H9 (cell line): ENCODE measurements at regions not wholly inside any gene's neighbourhood (a gene's known extent, or its start where the extent isn't known, plus 50 kb on each side); places are given as distances from the start of the nearest gene placed in this dataset.
A peak's percentile ranks its signal among the peaks of the same experiment; 100 is the strongest.

Source experiments
- DNase-seq: peaks from one replicate; pipeline ENCODE4 v3.0.0-alpha.2; 2017
- H2AFZ ChIP-seq: one replicate; pipeline ENCODE4 v1.6.1; 2013; ENCODE audit warnings: mild to moderate bottlenecking, low read length, control low read depth, moderate library complexity
- H2AK5ac ChIP-seq: 2 replicates; pipeline ENCODE4 v1.6.1; 2013; ENCODE audit warnings: low read length, control low read depth, mixed read lengths; ENCODE audit not compliant: insufficient read length
- H2BK120ac ChIP-seq: one replicate; pipeline ENCODE4 v1.6.1; 2013; ENCODE audit warnings: low read depth, mild to moderate bottlenecking, low read length, control low read depth, inconsistent platforms; ENCODE audit not compliant: poor library complexity, severe bottlenecking
- H2BK12ac ChIP-seq: 2 replicates; pipeline ENCODE4 v1.6.1; 2013; ENCODE audit warnings: low read length, control low read depth, mixed read lengths, low read depth; ENCODE audit not compliant: insufficient read length
- H2BK15ac ChIP-seq: 2 replicates; pipeline ENCODE4 v1.6.1; 2013; ENCODE audit warnings: low read depth, low read length, control low read depth
- H2BK20ac ChIP-seq: one replicate; pipeline ENCODE4 v1.6.1; 2013; ENCODE audit warnings: low read depth, mild to moderate bottlenecking, low read length, control low read depth, inconsistent platforms; ENCODE audit not compliant: poor library complexity, severe bottlenecking
- H2BK5ac ChIP-seq: 2 replicates; pipeline ENCODE4 v1.6.1; 2013; ENCODE audit warnings: low read length, control low read depth, mixed read lengths; ENCODE audit not compliant: insufficient read length
- H3K14ac ChIP-seq: 2 replicates; pipeline ENCODE4 v1.6.1; 2013; ENCODE audit warnings: low read length, control low read depth; ENCODE audit not compliant: insufficient read depth
- H3K18ac ChIP-seq: 2 replicates; pipeline ENCODE4 v1.6.1; 2013; ENCODE audit warnings: low read depth, mild to moderate bottlenecking, mixed read lengths, low read length, control low read depth; ENCODE audit not compliant: insufficient read length
- H3K23ac ChIP-seq: 2 replicates; pipeline ENCODE4 v1.6.1; 2013; ENCODE audit warnings: low read length, control low read depth, mixed read lengths, low read depth; ENCODE audit not compliant: insufficient read length
- H3K23me2 ChIP-seq: 2 replicates; pipeline ENCODE4 v1.6.1; 2013; ENCODE audit warnings: low read depth, mild to moderate bottlenecking, mixed read lengths, low read length, control low read depth; ENCODE audit not compliant: insufficient read length, poor library complexity, severe bottlenecking
- H3K27ac ChIP-seq: 2 replicates; pipeline ENCODE4 v1.5.1; 2013; ENCODE audit warnings: low read length, control low read depth, mixed read lengths, low read depth; ENCODE audit not compliant: insufficient read length
- H3K27me3 ChIP-seq: 2 replicates; pipeline ENCODE4 v1.6.1; 2013; ENCODE audit warnings: low read length, control low read depth, inconsistent platforms; ENCODE audit not compliant: insufficient read depth
- H3K4ac ChIP-seq: 2 replicates; pipeline ENCODE4 v1.6.1; 2013; ENCODE audit warnings: low read depth, mild to moderate bottlenecking, control low read depth, inconsistent platforms, low read length, moderate library complexity
- H3K4me1 ChIP-seq: 2 replicates; pipeline ENCODE4 v1.6.1; 2013; ENCODE audit warnings: low read length, control low read depth, inconsistent platforms; ENCODE audit not compliant: insufficient read depth
- H3K4me2 ChIP-seq: 2 replicates; pipeline ENCODE4 v1.6.1; 2013; ENCODE audit warnings: low read length, control low read depth, mixed read lengths; ENCODE audit not compliant: insufficient read length, insufficient read depth
- H3K56ac ChIP-seq: 2 replicates; pipeline ENCODE4 v1.6.1; 2013; ENCODE audit warnings: low read depth, mild to moderate bottlenecking, mixed read lengths, low read length, control low read depth; ENCODE audit not compliant: insufficient read length
- H3K79me1 ChIP-seq: 2 replicates; pipeline ENCODE4 v1.6.1; 2013; ENCODE audit warnings: low read depth, mild to moderate bottlenecking, moderate library complexity, low read length, control low read depth, inconsistent platforms; ENCODE audit not compliant: insufficient read depth, poor library complexity, severe bottlenecking
- H3K79me2 ChIP-seq: 2 replicates; pipeline ENCODE4 v1.6.1; 2013; ENCODE audit warnings: low read length, control low read depth, inconsistent platforms; ENCODE audit not compliant: insufficient read depth
- H3K9ac ChIP-seq: 2 replicates; pipeline ENCODE4 v1.6.1; 2013; ENCODE audit warnings: low read length, control low read depth, mixed read lengths; ENCODE audit not compliant: insufficient read length; ENCODE audit errors: extremely low read depth
- H3K9me3 ChIP-seq: one replicate; pipeline ENCODE4 v1.6.1; 2013; ENCODE audit warnings: low read depth, low read length, inconsistent platforms; ENCODE audit not compliant: control insufficient read depth
- H3T11ph ChIP-seq: one replicate; pipeline ENCODE4 v1.6.1; 2013; ENCODE audit warnings: mild to moderate bottlenecking, low read length, control low read depth, inconsistent platforms
- H4K20me1 ChIP-seq: one replicate; pipeline ENCODE4 v1.6.1; 2013; ENCODE audit not compliant: control insufficient read depth, insufficient read length, insufficient read depth
- H4K5ac ChIP-seq: 2 replicates; pipeline ENCODE4 v1.6.1; 2013; ENCODE audit warnings: low read depth, mild to moderate bottlenecking, mixed read lengths, low read length, control low read depth; ENCODE audit not compliant: insufficient read length
- H4K8ac ChIP-seq: replicated peaks from 2 replicates; pipeline ENCODE4 v1.6.1; 2013; ENCODE audit warnings: low read length, control low read depth, mixed read lengths, low read depth; ENCODE audit not compliant: insufficient read length
- H4K91ac ChIP-seq: 2 replicates; pipeline ENCODE4 v1.6.1; 2013; ENCODE audit warnings: low read depth, mild to moderate bottlenecking, moderate library complexity, mixed read lengths, low read length, control low read depth; ENCODE audit not compliant: insufficient read length
- H3K27ac Mint-ChIP-seq, 3 experiments: 2 replicates in 2 of 3; 3 replicates in 1 of 3; pipeline ENCODE4 v1.8.0; 2020 to 2021; ENCODE audit warnings: mixed read lengths in 3 of 3, mild to moderate bottlenecking in 1 of 3, moderate library complexity in 1 of 3
- H3K27me3 Mint-ChIP-seq: 2 replicates; pipeline ENCODE4 v1.8.0; 2021; ENCODE audit warnings: low read depth, mild to moderate bottlenecking, moderate library complexity, mixed read lengths
- H3K36me3 Mint-ChIP-seq, 3 experiments: 2 replicates in 2 of 3; 3 replicates in 1 of 3; pipeline ENCODE4 v1.8.0; 2020 to 2021; ENCODE audit warnings: low read depth in 3 of 3, mixed read lengths in 3 of 3; ENCODE audit not compliant: insufficient read depth in 1 of 3
- H3K4me1 Mint-ChIP-seq, 2 experiments: 2 replicates each; pipeline ENCODE4 v1.8.0; 2020; ENCODE audit warnings: mixed read lengths in 2 of 2
- H3K4me3 Mint-ChIP-seq, 2 experiments: 2 replicates in 1 of 2; 3 replicates in 1 of 2; pipeline ENCODE4 v1.8.0; 2020 to 2021; ENCODE audit warnings: mild to moderate bottlenecking in 2 of 2, mixed read lengths in 2 of 2, moderate library complexity in 1 of 2
- H3K9me3 Mint-ChIP-seq, 2 experiments: 2 replicates in 1 of 2; 3 replicates in 1 of 2; pipeline ENCODE4 v1.8.0; 2020; ENCODE audit warnings: mild to moderate bottlenecking in 2 of 2, mixed read lengths in 2 of 2, moderate library complexity in 1 of 2
- CTCF ChIP-seq: fragments of 200-600 bp; sonication (generic); conservative IDR thresholded peaks from 3 replicates; pipeline ENCODE4 v1.8.0; 2021; ENCODE audit warnings: antibody characterized with exemption, mild to moderate bottlenecking
- WGBS: extraction: QIAGEN DNeasy Blood & Tissue Kit; methylation state at CpG from one replicate; pipeline ENCODE4 v1.1.7; 2013; ENCODE audit warnings: missing lambda C conversion rate, low lambda C conversion rate, mixed read lengths; ENCODE audit not compliant: insufficient read length; ENCODE audit errors: extremely low coverage; 5-methylcytosine and 5-hydroxymethylcytosine counted together

- Histone ChIP-seq H3K14ac (no peak overlapping the region), H3K4ac (no peak overlapping the region), H3K4me1 (no peaks in the 10 kb centered on the region; the same call in 1 of the 2 replicates), H3K18ac (no peak overlapping the region), H3K56ac (no peak overlapping the region), H2BK15ac (no peak overlapping the region), H3K79me1 (no peaks in the 10 kb centered on the region), H3K23me2 (no peaks in the 10 kb centered on the region), H3K27me3 (no peaks in the 10 kb centered on the region; the same call in 1 of the 2 replicates), H2BK5ac (no peak overlapping the region), H4K91ac (no peak overlapping the region), H4K20me1 (no peaks in the 10 kb centered on the region), H3K4me2 (peak overlapping the region; percentile 74), H2AK5ac (no peak overlapping the region), H4K5ac (no peak overlapping the region), H2BK12ac (no peak overlapping the region), H2BK120ac (no peak overlapping the region), H2BK20ac (no peak overlapping the region), H3K27ac (no peak overlapping the region), H3K9ac (no peak overlapping the region), H3T11ph (no peak overlapping the region), H2AFZ (no peak overlapping the region), H3K23ac (no peak overlapping the region), H3K9me3 (no peaks in the 10 kb centered on the region), H3K79me2 (no peaks in the 10 kb centered on the region), H4K8ac (no peak overlapping the region)
- TF ChIP-seq CTCF: no peak
- Mint-ChIP-seq H3K36me3 (no peaks in the 10 kb centered on the region; a peak in 2 of 7 replicates), H3K27me3 (peaks cover 3% of the 10 kb centered on the region), H3K4me1 (peaks cover 23 to 24% of the 10 kb centered on the region in 2 experiments), H3K9me3 (peaks cover 0 to 2% of the 10 kb centered on the region in 2 experiments; a peak in 2 of 5 replicates), H3K27ac (peak overlapping the region in 2 of 3 experiments; percentile 23 to 81; a peak in 3 of 7 replicates), H3K4me3 (peak overlapping the region; percentile 72 to 79)
- no peak for DNase-seq
- no CpG with 5 or more reads among the region's 10 CpGs for WGBS
Measured at GRCh38 chr15:26081758-26082220, 218.7 kb upstream of the ATP10A start.
